ENCODE measurements at regions not wholly inside any gene's neighbourhood (a gene's known extent, or its start where the extent isn't known, plus 50 kb on each side); places are given as distances from the start of the nearest gene placed in this dataset.
"Not testable (repeated sequence)": the region's sequence is repeated elsewhere in the genome, so short reads cannot be mapped to it uniquely, and the experiment has no call there.

- in situ Hi-C loops (cut with HindIII; ENCODE audit: low sequenced_read_pairs): no loop called here
Measured at GRCh38 chr5:102049517-102049916, 246.6 kb downstream of the SLCO4C1 start.

- in situ Hi-C loops (cut with HindIII; ENCODE audit: low sequenced_read_pairs): no loop called here
Measured at GRCh38 chr5:102048940-102049339, 247.1 kb downstream of the SLCO4C1 start.

GRCh38 chr5:102047073-102047472 is 249.0 kb downstream of the SLCO4C1 start:
- in situ Hi-C loops (cut with HindIII; ENCODE audit: low sequenced_read_pairs): not testable (repeated sequence)

GRCh38 chr5:102040326-102040725 is 255.8 kb downstream of the SLCO4C1 start:
- in situ Hi-C loops (cut with HindIII; ENCODE audit: low sequenced_read_pairs): no loop called here

GRCh38 chr5:102036927-102037326 is 259.2 kb downstream of the SLCO4C1 start:
- in situ Hi-C loops (cut with HindIII; ENCODE audit: low sequenced_read_pairs): no loop called here

- in situ Hi-C loops (cut with HindIII; ENCODE audit: low sequenced_read_pairs): no loop called here
Measured at GRCh38 chr5:102031711-102032110, 264.4 kb downstream of the SLCO4C1 start.

GRCh38 chr5:102018690-102019089 is 277.4 kb downstream of the SLCO4C1 start:
- in situ Hi-C loops (cut with HindIII; ENCODE audit: low sequenced_read_pairs): no loop called here

- in situ Hi-C loops (cut with HindIII; ENCODE audit: low sequenced_read_pairs): no loop called here
Measured at GRCh38 chr5:102018279-102018678, 277.8 kb downstream of the SLCO4C1 start.

GRCh38 chr5:102014371-102014770 is 281.7 kb downstream of the SLCO4C1 start:
- in situ Hi-C loops (cut with HindIII; ENCODE audit: low sequenced_read_pairs): no loop called here

- in situ Hi-C loops (cut with HindIII; ENCODE audit: low sequenced_read_pairs): no loop called here
Measured at GRCh38 chr5:102010644-102011043, 285.4 kb downstream of the SLCO4C1 start.

- in situ Hi-C loops (cut with HindIII; ENCODE audit: low sequenced_read_pairs): no loop called here
Measured at GRCh38 chr5:101997235-101997634, 298.8 kb downstream of the SLCO4C1 start.

GRCh38 chr5:101995585-101995984 is 300.5 kb downstream of the SLCO4C1 start:
- in situ Hi-C loops (cut with HindIII; ENCODE audit: low sequenced_read_pairs): no loop called here

- in situ Hi-C loops (cut with HindIII; ENCODE audit: low sequenced_read_pairs): no loop called here
Measured at GRCh38 chr5:101991486-101991885, 304.6 kb downstream of the SLCO4C1 start.

GRCh38 chr5:101989659-101990058 is 306.4 kb downstream of the SLCO4C1 start:
- in situ Hi-C loops (cut with HindIII; ENCODE audit: low sequenced_read_pairs): no loop called here

GRCh38 chr5:101977729-101978345 is 318.2 kb downstream of the SLCO4C1 start:
- in situ Hi-C loops (cut with HindIII; ENCODE audit: low sequenced_read_pairs): no loop called here

GRCh38 chr5:101976933-101977332 is 319.2 kb downstream of the SLCO4C1 start:
- in situ Hi-C loops (cut with HindIII; ENCODE audit: low sequenced_read_pairs): no loop called here

- in situ Hi-C loops (cut with HindIII; ENCODE audit: low sequenced_read_pairs): no loop called here
Measured at GRCh38 chr5:101969742-101970141, 326.3 kb downstream of the SLCO4C1 start.

- in situ Hi-C loops (cut with HindIII; ENCODE audit: low sequenced_read_pairs): no loop called here
Measured at GRCh38 chr5:101966476-101966875, 329.6 kb downstream of the SLCO4C1 start.

GRCh38 chr5:101955891-101956290 is 340.2 kb downstream of the SLCO4C1 start:
- in situ Hi-C loops (cut with HindIII; ENCODE audit: low sequenced_read_pairs): no loop called here

- in situ Hi-C loops (cut with HindIII; ENCODE audit: low sequenced_read_pairs): no loop called here
Measured at GRCh38 chr5:101950019-101950418, 346.1 kb downstream of the SLCO4C1 start.

- in situ Hi-C loops (cut with HindIII; ENCODE audit: low sequenced_read_pairs): no loop called here
Measured at GRCh38 chr5:101948615-101949014, 347.5 kb downstream of the SLCO4C1 start.

- in situ Hi-C loops (cut with HindIII; ENCODE audit: low sequenced_read_pairs): no loop called here
Measured at GRCh38 chr5:101943784-101944183, 352.3 kb downstream of the SLCO4C1 start.

GRCh38 chr5:101942321-101942882 is 353.7 kb downstream of the SLCO4C1 start:
- in situ Hi-C loops (cut with HindIII; ENCODE audit: low sequenced_read_pairs): no loop called here

Data from endothelial cell of hepatic sinusoid (primary cell).